ENCODE measurements at regions not wholly inside any gene's neighbourhood (a gene's known extent, or its start where the extent isn't known, plus 50 kb on each side); places are given as distances from the start of the nearest gene placed in this dataset.

DNA sequence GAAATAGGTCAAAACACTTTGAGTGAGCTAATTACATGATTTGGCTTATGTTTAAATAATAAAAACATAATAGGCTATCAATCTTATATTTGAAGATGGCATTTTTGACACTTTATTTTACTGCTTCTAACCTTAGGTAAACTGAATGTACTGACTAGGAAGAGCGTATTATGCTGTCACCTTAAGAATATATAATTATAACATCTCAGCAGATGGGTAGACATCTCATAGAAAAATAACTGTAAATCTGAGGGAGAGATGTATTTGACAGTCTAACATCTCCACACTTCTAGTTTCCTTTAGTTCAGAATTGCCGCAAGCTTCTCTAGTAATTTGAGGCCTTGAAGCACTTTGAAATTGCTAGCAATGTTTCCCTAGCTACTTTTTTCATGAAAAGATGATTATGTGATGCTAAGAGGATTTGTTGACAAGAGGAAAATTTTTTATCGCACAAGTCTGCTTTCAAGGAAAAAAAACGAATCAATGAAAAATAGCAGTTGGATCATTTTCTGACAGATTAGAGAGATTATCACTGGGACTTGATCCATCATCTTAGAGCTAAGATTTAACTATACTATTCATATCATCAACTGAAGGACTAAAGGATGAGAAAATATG lies 238.2 kb upstream of the NAALADL2 start:
- TF ChIP-seq POLR2A (IDR thresholded peaks at IDR 0.05), result no peak
- TF ChIP-seq, protein P1, sequence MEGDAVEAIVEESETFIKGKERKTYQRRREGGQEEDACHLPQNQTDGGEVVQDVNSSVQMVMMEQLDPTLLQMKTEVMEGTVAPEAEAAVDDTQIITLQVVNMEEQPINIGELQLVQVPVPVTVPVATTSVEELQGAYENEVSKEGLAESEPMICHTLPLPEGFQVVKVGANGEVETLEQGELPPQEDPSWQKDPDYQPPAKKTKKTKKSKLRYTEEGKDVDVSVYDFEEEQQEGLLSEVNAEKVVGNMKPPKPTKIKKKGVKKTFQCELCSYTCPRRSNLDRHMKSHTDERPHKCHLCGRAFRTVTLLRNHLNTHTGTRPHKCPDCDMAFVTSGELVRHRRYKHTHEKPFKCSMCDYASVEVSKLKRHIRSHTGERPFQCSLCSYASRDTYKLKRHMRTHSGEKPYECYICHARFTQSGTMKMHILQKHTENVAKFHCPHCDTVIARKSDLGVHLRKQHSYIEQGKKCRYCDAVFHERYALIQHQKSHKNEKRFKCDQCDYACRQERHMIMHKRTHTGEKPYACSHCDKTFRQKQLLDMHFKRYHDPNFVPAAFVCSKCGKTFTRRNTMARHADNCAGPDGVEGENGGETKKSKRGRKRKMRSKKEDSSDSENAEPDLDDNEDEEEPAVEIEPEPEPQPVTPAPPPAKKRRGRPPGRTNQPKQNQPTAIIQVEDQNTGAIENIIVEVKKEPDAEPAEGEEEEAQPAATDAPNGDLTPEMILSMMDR (IDR thresholded peaks at IDR 0.05), result no peak
- intact Hi-C loops (cut with DNase I; ENCODE audit: low total_unique reads), result no loop called here
- WGBS, 2 donors, result 90 to 93% methylated on average over 4 of the region's 4 CpGs
- Histone ChIP-seq H3K4me1 (peaks cover 8% of the 10 kb centered on the region), H3K36me3 (ENCODE audit: low read depth, missing control alignments) (no peaks in the 10 kb centered on the region), H3K4me3 (no peak overlapping the region), H3K27me3 (no peaks in the 10 kb centered on the region), H3K27ac (no peak overlapping the region), H3K9me3 (no peaks in the 10 kb centered on the region)
- no peak for DNase-seq

DNA sequence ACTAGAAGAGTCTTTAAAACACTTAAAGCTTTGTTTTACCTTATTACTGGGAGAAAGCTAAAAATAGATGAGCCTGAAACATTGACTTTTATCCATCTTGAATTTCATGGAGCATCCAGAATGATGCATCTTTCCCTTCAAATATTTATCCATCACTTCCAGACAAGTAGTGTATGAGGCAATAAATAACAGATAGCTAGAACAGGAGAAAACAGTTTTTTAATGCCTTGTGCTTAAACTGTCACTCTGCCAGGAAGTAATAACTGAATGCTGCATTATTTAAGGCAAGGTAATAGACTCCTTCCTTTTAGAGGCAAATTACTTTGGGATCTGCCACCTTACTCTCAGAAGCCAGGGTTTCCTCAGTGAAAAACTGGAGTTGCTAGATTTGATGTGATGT lies 225.8 kb upstream of the NAALADL2 start:
- no peak for TF ChIP-seq POLR2A (IDR thresholded peaks at IDR 0.05)
- TF ChIP-seq, protein P1 (IDR thresholded peaks at IDR 0.05), result no peak
- Histone ChIP-seq H3K27ac (no peak overlapping the region), H3K27me3 (peaks cover 4% of the 10 kb centered on the region), H3K4me3 (no peak overlapping the region), H3K36me3 (ENCODE audit: low read depth, missing control alignments) (no peaks in the 10 kb centered on the region), H3K9me3 (no peaks in the 10 kb centered on the region), H3K4me1 (no peaks in the 10 kb centered on the region)
- intact Hi-C loops (cut with DNase I; ENCODE audit: low total_unique reads), result no loop called here
- no peak for DNase-seq

DNA sequence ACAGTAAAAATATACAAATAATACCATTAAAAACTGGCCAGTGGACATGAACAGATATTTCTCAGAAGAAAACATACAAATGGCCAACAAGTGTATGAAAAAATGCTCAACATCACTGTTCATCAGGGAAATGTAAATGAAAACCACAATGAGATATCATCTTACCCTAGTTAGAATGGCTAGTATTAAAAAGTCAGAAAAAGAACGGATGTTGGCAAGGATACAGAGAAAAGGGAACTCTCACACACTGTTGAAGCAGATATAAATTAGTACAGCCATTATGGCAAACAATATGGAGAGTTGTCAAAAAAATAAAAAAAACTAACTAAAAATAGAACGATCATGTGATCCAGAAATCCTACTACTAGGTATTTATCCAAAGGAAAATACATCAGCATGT lies 222.7 kb upstream of the NAALADL2 start:
- 64 to 87% methylated on average over 2 of the region's 2 CpGs for WGBS, 2 donors
- H3K4me1 ChIP-seq, result no peaks in the 10 kb centered on the region
- intact Hi-C loops (cut with DNase I; ENCODE audit: low total_unique reads), result no loop called here

DNA sequence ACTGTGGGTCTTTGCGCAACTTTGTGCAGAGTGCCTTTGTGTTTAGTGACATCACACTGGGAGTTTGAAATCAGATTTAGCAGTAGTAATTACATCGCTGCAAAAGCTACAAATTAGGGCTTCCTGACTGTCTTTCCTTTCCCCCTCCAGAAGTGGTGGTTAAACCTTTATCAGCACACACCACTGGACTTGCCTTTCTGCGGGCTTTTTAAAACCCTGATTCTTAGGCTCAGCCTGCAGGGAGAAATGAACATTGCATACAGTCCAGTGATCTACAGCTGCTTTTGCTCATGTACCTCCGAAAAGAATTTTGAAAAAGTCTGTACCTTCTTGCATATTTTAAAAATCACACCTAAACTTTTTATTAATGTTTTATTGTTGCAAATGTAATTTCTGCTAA lies 219.7 kb upstream of the NAALADL2 start:
- Histone ChIP-seq H3K27me3 (peaks cover 4% of the 10 kb centered on the region), H3K4me1 (no peaks in the 10 kb centered on the region), H3K9me3 (no peaks in the 10 kb centered on the region), H3K27ac (no peak overlapping the region), H3K36me3 (ENCODE audit: low read depth, missing control alignments) (no peaks in the 10 kb centered on the region), H3K4me3 (no peak overlapping the region)
- DNase-seq, result no peak
- TF ChIP-seq POLR2A (IDR thresholded peaks at IDR 0.05), result no peak
- TF ChIP-seq, protein P1 (IDR thresholded peaks at IDR 0.05), result no peak
- intact Hi-C loops (cut with DNase I; ENCODE audit: low total_unique reads), result no loop called here
- 87 to 91% methylated on average over 4 of the region's 4 CpGs for WGBS, 2 donors

More for the DNA sequence above, 222.7 kb upstream of the NAALADL2 start:
- Histone ChIP-seq H3K36me3 (ENCODE audit: low read depth, missing control alignments) (no peaks in the 10 kb centered on the region), H3K27ac (no peak overlapping the region), H3K4me3 (no peak overlapping the region), H3K9me3 (no peaks in the 10 kb centered on the region), H3K27me3 (peaks cover 4% of the 10 kb centered on the region)
- no peak for TF ChIP-seq POLR2A (IDR thresholded peaks at IDR 0.05)
- TF ChIP-seq, protein P1 (IDR thresholded peaks at IDR 0.05), result no peak
- no peak for DNase-seq

DNA sequence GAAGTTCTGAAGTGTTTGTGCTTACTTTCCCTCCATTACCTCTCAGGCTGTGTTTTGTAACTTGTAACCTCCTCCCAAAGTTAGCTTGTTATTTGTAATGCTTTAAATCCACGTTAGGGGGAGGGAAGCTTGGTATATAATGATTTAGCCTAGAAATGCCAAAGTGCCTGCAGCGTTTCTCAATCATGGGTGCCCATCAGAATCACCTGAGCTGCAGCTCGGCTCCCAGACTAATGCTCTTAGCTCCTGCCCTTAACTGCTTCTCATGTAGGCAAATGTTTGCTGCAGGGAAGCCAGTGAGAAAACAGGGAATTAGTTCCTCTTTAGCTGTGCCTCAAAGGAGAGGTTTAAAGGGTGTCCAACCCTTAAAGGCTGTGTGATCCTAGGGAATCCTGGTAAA lies 219.2 kb upstream of the NAALADL2 start:
- 73 to 79% methylated on average over 3 of the region's 3 CpGs for WGBS, 2 donors
- Histone ChIP-seq H3K36me3 (ENCODE audit: low read depth, missing control alignments) (no peaks in the 10 kb centered on the region), H3K4me3 (no peak overlapping the region), H3K27ac (no peak overlapping the region), H3K9me3 (no peaks in the 10 kb centered on the region), H3K4me1 (no peaks in the 10 kb centered on the region), H3K27me3 (peaks cover 4% of the 10 kb centered on the region)
- intact Hi-C loops (cut with DNase I; ENCODE audit: low total_unique reads), result no loop called here
- TF ChIP-seq, protein P1 (IDR thresholded peaks at IDR 0.05), result no peak
- TF ChIP-seq POLR2A (IDR thresholded peaks at IDR 0.05), result no peak
- DNase-seq, result no peak
